ENCODE measurements at regions not wholly inside any gene's neighbourhood (a gene's known extent, or its start where the extent isn't known, plus 50 kb on each side); places are given as distances from the start of the nearest gene placed in this dataset.

- no peak for TF ChIP-seq CTCF (IDR thresholded peaks at IDR 0.05; ENCODE audit: extremely low read depth, missing control alignments)
- DNase-seq (ENCODE audit: low spot score): no peak
Observed at GRCh38 chr9:95670122-95670521, 153.4 kb upstream of the PTCH1 start.

GRCh38 chr9:95669253-95669652 is 152.5 kb upstream of the PTCH1 start:
- DNase-seq (ENCODE audit: low spot score): no peak
- no peak for TF ChIP-seq CTCF (IDR thresholded peaks at IDR 0.05; ENCODE audit: extremely low read depth, missing control alignments)

- no peak for TF ChIP-seq CTCF (IDR thresholded peaks at IDR 0.05; ENCODE audit: extremely low read depth, missing control alignments)
- DNase-seq (ENCODE audit: low spot score): no peak
Observed at GRCh38 chr9:95667789-95668188, 151.0 kb upstream of the PTCH1 start.

- no peak for DNase-seq (ENCODE audit: low spot score)
- TF ChIP-seq CTCF (IDR thresholded peaks at IDR 0.05; ENCODE audit: extremely low read depth, missing control alignments): no peak
Observed at GRCh38 chr9:95666785-95667155, 150.0 kb upstream of the PTCH1 start.

- TF ChIP-seq CTCF (IDR thresholded peaks at IDR 0.05; ENCODE audit: extremely low read depth, missing control alignments): no peak
Observed at GRCh38 chr9:95666096-95666784, 149.5 kb upstream of the PTCH1 start.

GRCh38 chr9:95653246-95653645 is 136.5 kb upstream of the PTCH1 start:
- TF ChIP-seq CTCF (IDR thresholded peaks at IDR 0.05; ENCODE audit: extremely low read depth, missing control alignments): no peak
- DNase-seq (ENCODE audit: low spot score): no peak

More at GRCh38 chr9:95666096-95666784, 149.5 kb upstream of the PTCH1 start:
- DNase-seq (ENCODE audit: low spot score): no peak

- no peak for TF ChIP-seq CTCF (IDR thresholded peaks at IDR 0.05; ENCODE audit: extremely low read depth, missing control alignments)
- DNase-seq (ENCODE audit: low spot score): no peak
Observed at GRCh38 chr9:95650720-95651119, 133.9 kb upstream of the PTCH1 start.

Data from GM20000 (cell line).